Right ventricle myocardium superior (tissue), 1 donor: ENCODE measurements at regions not wholly inside any gene's neighbourhood (a gene's known extent, or its start where the extent isn't known, plus 50 kb on each side); places are given as distances from the start of the nearest gene placed in this dataset.

ENCODE experiments used
- ATAC-seq: fragments of 200-7000 bp; cut with Tn5 transposase; one replicate; pipeline ENCODE4 v1.9.1; 2020; ENCODE audit warnings: mild to moderate bottlenecking; ENCODE audit not compliant: poor library complexity
- DNase-seq: peaks from one replicate; pipeline ENCODE4 v3.0.0-alpha.2; 2020
- intact Hi-C: fragments of 100-400 bp; cut with DNase I; formaldehyde crosslinking; loops from one replicate; pipeline ENCODE4 v1.11.2; 2022
- donor health status: DM: no; HTN: yes; CAD: no; lungs with severe emphysema.

- intact Hi-C loops, result no loop called here
- ATAC-seq (peak; percentile 52), DNase-seq (no peak)
Measured at GRCh38 chr6:7033202-7033601, 74.6 kb upstream of the RREB1 start.

GRCh38 chr6:7034055-7034454, 73.7 kb upstream of the RREB1 start:
- intact Hi-C loops, result no loop called here
- ATAC-seq (no peak), DNase-seq (no peak)

DNA sequence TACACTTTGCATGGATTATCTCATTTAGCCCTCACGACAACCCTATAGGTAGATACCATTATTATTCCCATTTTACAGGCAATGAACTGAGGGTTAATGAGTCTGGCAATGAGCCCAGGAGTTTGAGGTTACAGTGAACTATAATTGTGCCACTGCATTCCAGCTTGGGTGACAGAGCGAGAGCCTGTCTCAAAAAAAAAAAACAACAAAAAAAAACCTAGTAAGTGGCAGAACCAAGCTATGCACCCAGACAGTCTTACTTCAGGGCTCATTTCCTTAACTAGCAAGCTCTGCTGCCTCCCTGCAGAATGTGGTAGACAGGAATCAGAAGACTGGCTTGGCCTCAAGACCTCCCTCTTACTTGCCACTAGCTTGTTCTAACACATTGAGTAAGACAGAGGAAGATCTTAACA, 71.9 kb upstream of the RREB1 start:
- ATAC-seq, result no peak
- DNase-seq, result no peak
- intact Hi-C loops, result no loop called here

DNA sequence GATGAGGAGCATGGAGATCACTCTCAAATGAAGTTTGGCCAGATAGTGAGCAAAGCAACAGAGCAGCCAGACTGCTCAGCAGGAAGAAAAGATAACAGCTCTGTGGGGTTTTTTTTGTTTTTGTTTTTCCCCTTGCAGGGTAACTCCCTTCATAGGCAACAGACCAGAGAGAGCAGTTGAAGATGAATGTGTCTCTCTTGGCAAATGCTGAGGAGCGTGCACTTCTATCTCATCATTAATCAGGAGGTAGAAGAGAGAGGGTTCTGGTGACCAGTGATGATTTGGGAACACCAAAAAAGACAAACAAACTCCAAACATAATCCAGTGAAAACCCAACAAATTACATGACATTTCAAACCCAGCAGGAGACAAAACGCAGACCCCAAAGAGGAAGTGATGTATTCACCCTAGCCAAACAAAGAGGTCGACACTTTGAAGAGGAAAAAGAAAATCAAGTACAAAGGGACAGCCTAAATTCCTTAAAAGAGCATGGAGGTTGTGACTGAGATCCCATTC, 66.2 kb upstream of the RREB1 start:
- ATAC-seq (no peak), DNase-seq (no peak)
- intact Hi-C loops, result no loop called here

DNA sequence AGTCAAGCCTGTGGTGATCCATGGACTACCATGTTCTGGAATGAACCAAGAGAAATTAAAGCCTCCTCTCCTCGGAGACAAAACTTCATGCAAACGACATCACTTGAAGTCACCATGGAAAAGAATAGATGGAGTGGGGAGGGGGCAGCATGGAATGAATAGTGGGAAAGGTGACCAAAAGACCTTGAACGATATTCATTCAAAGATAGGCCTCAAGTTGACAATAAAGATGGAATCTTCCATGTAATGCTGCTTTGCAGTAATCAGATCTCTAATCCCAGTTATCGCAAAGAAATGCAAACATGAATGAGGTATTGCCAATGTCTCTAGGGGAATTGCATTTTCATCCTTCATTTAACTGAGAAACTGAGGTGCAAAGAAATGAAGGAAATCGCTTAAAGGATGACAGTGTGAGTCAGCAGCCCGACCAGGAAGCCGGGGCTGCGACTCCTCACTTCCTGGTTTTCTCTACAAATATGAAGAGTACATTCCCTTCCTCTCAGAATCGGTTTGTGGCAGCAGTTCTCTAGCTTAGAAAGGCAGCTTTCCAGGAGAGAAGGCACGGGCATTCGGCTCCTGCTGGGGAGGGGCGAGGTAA, 65.6 kb upstream of the RREB1 start:
- intact Hi-C loops, result no loop called here
- DNase-seq (peak; percentile 51), ATAC-seq (peak; percentile 17)

DNA sequence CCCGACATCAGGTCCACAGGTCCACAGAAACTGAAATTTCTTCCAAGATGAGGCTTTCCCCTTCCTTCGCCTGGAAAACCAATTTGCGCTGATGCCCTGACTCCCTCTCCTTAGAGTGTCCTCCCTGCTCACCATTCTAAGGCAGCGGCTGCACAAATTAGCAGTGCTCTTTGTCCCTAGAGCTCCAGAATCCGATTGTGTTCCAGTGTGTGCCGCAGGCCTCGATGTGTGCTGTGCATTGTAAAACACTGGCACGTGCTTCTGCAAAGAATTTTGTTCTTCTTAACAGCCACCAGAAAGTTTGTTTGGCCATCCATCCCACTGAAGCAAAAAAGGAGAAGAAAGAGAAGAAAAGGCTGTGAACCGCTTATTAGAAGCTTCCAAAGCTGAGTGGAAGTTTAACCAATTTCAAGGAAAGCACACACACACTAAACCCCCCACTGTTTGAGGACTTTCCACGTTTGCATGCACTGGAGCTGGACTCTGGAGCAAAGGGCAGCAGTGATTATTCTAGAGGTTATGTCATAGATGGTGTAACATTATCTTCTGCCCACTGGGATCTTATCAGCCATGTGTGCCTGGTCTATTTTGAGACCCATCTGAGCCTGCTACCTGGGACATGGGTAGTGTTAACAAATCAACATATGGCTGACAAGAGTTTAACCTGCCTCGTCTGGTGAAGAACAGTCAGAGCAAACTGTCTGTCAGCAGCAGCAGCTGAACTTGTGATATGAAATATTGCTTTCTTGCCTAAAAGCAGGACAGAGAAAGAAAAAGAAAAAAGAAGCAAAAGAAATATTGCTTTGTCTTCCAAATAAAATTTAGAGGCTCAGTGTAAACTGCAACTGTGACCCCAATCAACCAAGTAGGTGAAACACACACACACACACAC, 64.9 kb upstream of the RREB1 start:
- intact Hi-C loops, result no loop called here
- no peak for DNase-seq
- ATAC-seq, result peak; percentile 94

DNA sequence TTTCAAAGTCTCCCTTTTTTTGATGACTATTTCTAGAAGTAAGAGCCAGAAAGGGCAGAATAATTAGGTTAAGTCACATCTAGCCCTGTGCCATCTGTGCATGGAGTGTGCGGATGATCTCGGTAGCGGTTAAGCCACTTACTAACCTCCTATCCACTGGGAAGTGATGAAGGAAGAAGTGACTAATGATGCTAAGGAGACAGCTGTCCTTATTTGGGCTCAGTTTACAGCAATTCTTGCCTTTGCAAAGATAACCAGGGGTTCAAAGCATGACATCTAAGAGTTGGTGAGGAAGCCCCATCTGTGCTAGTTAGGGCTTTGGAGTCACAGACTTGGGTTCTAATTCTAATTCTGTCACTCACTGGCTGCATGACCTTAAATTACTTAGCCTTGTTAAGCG, 62.4 kb upstream of the RREB1 start:
- ATAC-seq (no peak), DNase-seq (no peak)
- intact Hi-C loops, result no loop called here

GRCh38 chr6:7045746-7046145, 62.0 kb upstream of the RREB1 start:
- ATAC-seq (no peak), DNase-seq (no peak)
- intact Hi-C loops, result no loop called here

GRCh38 chr6:7047128-7047527, 60.6 kb upstream of the RREB1 start:
- intact Hi-C loops, result no loop called here
- DNase-seq, result no peak
- ATAC-seq, result no peak

DNA sequence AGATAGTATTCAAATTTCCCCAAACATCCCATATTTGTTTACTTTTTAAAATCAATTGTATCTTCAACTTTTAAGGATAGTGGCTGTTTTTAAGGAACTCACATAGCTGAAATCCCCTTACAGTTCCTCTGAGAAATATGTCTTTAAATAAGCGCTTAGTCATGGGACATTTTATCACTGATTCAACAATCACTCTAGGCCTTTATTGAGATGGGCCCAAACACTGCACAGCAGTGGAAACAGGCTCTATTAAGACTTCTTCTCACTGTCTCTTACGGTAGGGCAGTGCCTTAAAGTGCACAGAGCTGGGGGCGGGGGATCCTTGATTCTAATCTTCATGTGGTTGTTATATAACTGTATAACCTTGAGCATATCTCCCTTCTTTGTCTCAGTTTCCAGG, 59.8 kb upstream of the RREB1 start:
- ATAC-seq, result no peak
- intact Hi-C loops, result no loop called here

GRCh38 chr6:7048894-7049293, 58.9 kb upstream of the RREB1 start:
- DNase-seq (no peak), ATAC-seq (no peak)
- intact Hi-C loops, result no loop called here

More for the DNA sequence above, 59.8 kb upstream of the RREB1 start:
- no peak for DNase-seq

DNA sequence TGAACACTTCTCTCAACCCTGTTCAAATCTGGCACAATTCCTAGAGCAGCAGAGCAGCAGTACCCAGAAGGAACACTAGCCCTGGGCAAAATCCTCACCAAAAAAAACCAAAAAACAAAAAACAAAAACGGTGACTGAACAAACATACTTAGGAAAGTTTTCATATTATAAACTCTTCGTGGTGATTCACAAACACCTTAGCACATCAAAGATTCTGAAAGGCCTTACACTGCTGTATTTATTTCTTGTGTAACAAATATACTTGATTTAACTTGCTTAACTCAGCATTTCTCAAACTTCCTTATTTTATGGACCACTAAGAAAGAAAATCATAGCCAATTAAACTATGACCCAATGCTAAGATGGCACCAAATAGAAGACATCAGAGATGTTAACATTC, 57.8 kb upstream of the RREB1 start:
- no peak for DNase-seq
- no peak for ATAC-seq
- intact Hi-C loops, result loop anchor here (10.0 kb wide), 1 partner anchor 55 kb away; the partner anchor contains the start of gene RREB1

- intact Hi-C loops, result loop anchor here (10.0 kb wide), 1 partner anchor 54 kb away; the partner anchor contains the start of gene RREB1
- peak; percentile 72 for DNase-seq
- peak; percentile 71 for ATAC-seq
Measured at GRCh38 chr6:7050872-7051779, 56.6 kb upstream of the RREB1 start.

- peak; percentile 83 for ATAC-seq
- peak; percentile 77 for DNase-seq
- intact Hi-C loops, result loop anchor here (10.0 kb wide), 1 partner anchor 53 kb away; the partner anchor contains the start of gene RREB1
Measured at GRCh38 chr6:7051780-7052442, 55.9 kb upstream of the RREB1 start.

DNA sequence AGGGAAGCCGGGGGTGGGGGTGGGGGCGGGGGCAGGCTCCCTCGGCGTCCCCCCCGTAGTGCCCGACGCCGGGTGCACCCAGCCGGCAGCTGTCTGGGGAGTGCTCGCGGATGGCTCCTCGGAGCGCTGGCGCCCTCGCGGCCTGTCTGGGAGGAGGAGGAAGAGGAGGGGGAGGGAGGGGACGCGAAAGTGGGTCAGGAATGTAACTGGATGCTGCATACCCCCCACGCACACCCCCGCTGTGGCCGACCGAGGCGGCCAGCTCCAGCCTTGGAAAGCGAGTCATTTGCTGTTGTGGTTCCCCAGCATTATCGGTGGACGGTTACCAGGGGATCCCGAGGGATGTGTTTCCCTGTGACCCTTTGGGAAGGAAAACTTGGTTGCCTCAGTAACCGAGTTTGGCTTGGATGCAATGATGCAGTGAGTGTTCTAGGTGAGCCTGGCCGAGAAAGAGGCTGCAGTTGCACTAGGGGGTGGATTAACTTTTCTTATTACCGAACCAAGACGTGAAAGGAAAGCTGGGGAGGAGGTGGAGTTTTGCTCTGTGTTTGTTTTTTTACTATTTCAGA, 55.2 kb upstream of the RREB1 start:
- intact Hi-C loops, result loop anchor here (10.0 kb wide), 1 partner anchor 52 kb away; the partner anchor contains the start of gene RREB1

DNA sequence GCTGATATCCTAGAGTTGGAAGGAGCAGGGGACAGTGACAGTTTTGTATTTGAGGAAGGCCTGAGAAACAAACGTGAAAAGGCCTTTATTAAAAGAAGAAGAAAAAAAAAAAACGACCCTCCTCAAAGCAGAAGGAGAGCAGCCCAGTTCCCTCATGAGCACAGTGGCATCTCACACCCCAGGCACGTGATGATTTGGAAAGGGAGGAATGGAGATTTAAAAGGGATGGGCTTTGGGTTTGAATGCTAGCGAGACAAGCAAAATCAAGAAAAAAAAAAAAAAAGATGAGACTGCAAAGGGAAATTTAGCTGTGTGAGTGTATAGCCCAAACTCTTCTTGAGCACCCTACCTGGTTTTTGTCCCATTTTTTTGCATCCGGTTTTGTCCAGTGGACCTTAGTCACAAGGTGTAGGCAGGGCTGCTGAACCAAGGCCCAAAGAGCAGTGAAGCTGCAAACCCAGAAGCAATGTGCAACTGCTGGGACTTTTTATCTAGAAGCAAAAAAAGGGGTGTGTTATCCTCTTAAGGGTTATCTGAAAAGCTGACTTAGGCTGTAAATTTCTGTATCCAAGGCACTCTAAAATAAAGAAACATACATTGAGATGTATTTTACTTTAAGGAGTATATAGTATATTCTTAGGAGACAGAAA, 54.5 kb upstream of the RREB1 start:
- ATAC-seq (no peak), DNase-seq (no peak)
- intact Hi-C loops, result loop anchor here (10.0 kb wide), 1 partner anchor 52 kb away; the partner anchor contains the start of gene RREB1

More for the DNA sequence above, 55.2 kb upstream of the RREB1 start:
- DNase-seq (peak; percentile 78), ATAC-seq (peak; percentile 77)
